Stomach (tissue), 8 donors: ENCODE measurements at regions not wholly inside any gene's neighbourhood (a gene's known extent, or its start where the extent isn't known, plus 50 kb on each side); places are given as distances from the start of the nearest gene placed in this dataset.
A peak's percentile ranks its signal among the peaks of the same experiment; 100 is the strongest.

Experiments
- DNase-seq, 2 donors: peaks; one replicate each; pipeline versions ENCODE4 v3.0.0 to v3.0.0-alpha.2; 2013 to 2019
- H3K27ac ChIP-seq, 5 donors: fragments of 200-600 bp in 4 of 5; sonication (generic) in 4 of 5; one replicate each; pipeline ENCODE4 v1.5.1; 2013 to 2019; ENCODE audit warnings: mild to moderate bottlenecking in 1 of 5, moderate library complexity in 1 of 5
- H3K27me3 ChIP-seq, 3 donors: fragments of 200-600 bp; sonication (generic); one replicate each; pipeline ENCODE4 v1.5.1; 2017 to 2019; ENCODE audit warnings: mixed run types in 1 of 3
- H3K36me3 ChIP-seq, 4 donors: fragments of 200-600 bp; sonication (generic); 1 replicate in 3 of 4; 2 replicates in 1 of 4; pipeline ENCODE4 v1.5.1; 2016 to 2019
- H3K4me1 ChIP-seq, 4 donors: fragments of 200-600 bp; sonication (generic); one replicate each; pipeline ENCODE4 v1.5.1; 2016 to 2019
- H3K4me3 ChIP-seq, 4 donors: fragments of 200-600 bp; sonication (generic) in 3 of 4; one replicate each; pipeline ENCODE4 v1.5.1; 2016 to 2019; ENCODE audit warnings: mild to moderate bottlenecking in 1 of 4
- H3K9me3 ChIP-seq, 4 donors: fragments of 200-600 bp; sonication (generic); one replicate each; pipeline ENCODE4 v1.5.1; 2016 to 2019
- CTCF ChIP-seq, 7 experiments: fragments of 450-650 bp in 4 of 7; fragments of 200-600 bp in 3 of 7; sonication (generic) in 3 of 7; IDR thresholded peaks; one replicate each; pipeline ENCODE4 v1.5.1; 2016 to 2019; ENCODE audit warnings: antibody characterized with exemption in 7 of 7, control low read depth in 2 of 7, mild to moderate bottlenecking in 1 of 7
- EP300 ChIP-seq: sonication (generic); formaldehyde crosslinking; IDR thresholded peaks from one replicate; pipeline ENCODE4 v1.6.1; 2017; ENCODE audit warnings: antibody characterized with exemption
- POLR2A ChIP-seq, 4 donors: fragments of 450-650 bp; IDR thresholded peaks; one replicate each; pipeline ENCODE4 v1.6.1; 2016; ENCODE audit warnings: antibody characterized with exemption in 4 of 4, control low read depth in 2 of 4, mild to moderate bottlenecking in 1 of 4, moderate library complexity in 1 of 4
- POLR2AphosphoS5 ChIP-seq, 3 donors: sonication (generic); formaldehyde crosslinking; IDR thresholded peaks; one replicate each; pipeline ENCODE4 v1.6.1; 2016; ENCODE audit warnings: antibody characterized with exemption in 3 of 3
- WGBS, 5 donors: extraction: QIAGEN DNeasy Blood & Tissue Kit in 3 of 5; methylation state at CpG; one replicate each; pipeline versions ENCODE4 v1.1.5 to v1.1.7; 2013 to 2018; 5-methylcytosine and 5-hydroxymethylcytosine counted together
- intact Hi-C: fragments of 100-400 bp; cut with DNase I; formaldehyde crosslinking; loops from one replicate; pipeline ENCODE4 v1.15.1; 2023; ENCODE audit warnings: low total_unique reads
- donor health status: healthy with polysubstance abuse.
- donor health status: Bipolar disorder and iron deficiency.
- donor health status: healthy.

GRCh38 chr2:66242099-66242789 is 192.7 kb upstream of the MEIS1 start:
- H3K36me3 ChIP-seq: no peaks in the 10 kb centered on the region
- H3K27ac ChIP-seq: no peak overlapping the region
- H3K4me3 ChIP-seq: no peak overlapping the region
- H3K9me3 ChIP-seq: no peaks in the 10 kb centered on the region
- no peak for DNase-seq
- peaks cover 0 to 12% (median 4%) of the 10 kb centered on the region in 4 donors for H3K4me1 ChIP-seq
- intact Hi-C loops: no loop called here
- H3K27me3 ChIP-seq: no peaks in the 10 kb centered on the region
- TF ChIP-seq POLR2A (IDR thresholded peaks at IDR 0.05): no peak
- WGBS, 5 donors: 83 to 100% (median 87%) methylated on average over 1 of the region's 1 CpG

- H3K4me1 ChIP-seq: peaks cover 0 to 12% (median 4%) of the 10 kb centered on the region in 4 donors
- TF ChIP-seq POLR2A (IDR thresholded peaks at IDR 0.05) (no peak), CTCF (IDR thresholded peaks at IDR 0.05) (no peak), POLR2AphosphoS5 (IDR thresholded peaks at IDR 0.05) (peak; percentile 39 to 56 (median 45)), EP300 (no peak)
- H3K36me3 ChIP-seq: no peaks in the 10 kb centered on the region
- peak overlapping the region in 2 of 5 donors; percentile 43 to 66 for H3K27ac ChIP-seq
- 46 to 57% (median 50%) methylated on average over 3 of the region's 3 CpGs for WGBS, 5 donors
- no peak for DNase-seq
- intact Hi-C loops: no loop called here
- no peaks in the 10 kb centered on the region for H3K9me3 ChIP-seq
- no peaks in the 10 kb centered on the region for H3K27me3 ChIP-seq
- no peak overlapping the region for H3K4me3 ChIP-seq
Observed at GRCh38 chr2:66240286-66240685, 194.6 kb upstream of the MEIS1 start.

- Histone ChIP-seq H3K9me3 (no peaks in the 10 kb centered on the region), H3K36me3 (no peaks in the 10 kb centered on the region), H3K4me1 (peaks cover 0 to 12% (median 4%) of the 10 kb centered on the region in 4 donors), H3K27me3 (no peaks in the 10 kb centered on the region), H3K4me3 (no peak overlapping the region), H3K27ac (peak overlapping the region in 2 of 5 donors; percentile 43 to 66)
- 56 to 67% (median 60%) methylated on average over 7 of the region's 7 CpGs for WGBS, 5 donors
- intact Hi-C loops: no loop called here
- DNase-seq: no peak
- TF ChIP-seq CTCF (IDR thresholded peaks at IDR 0.05) (no peak), EP300 (no peak), POLR2A (IDR thresholded peaks at IDR 0.05) (no peak), POLR2AphosphoS5 (IDR thresholded peaks at IDR 0.05) (no peak)
Observed at GRCh38 chr2:66239655-66240054, 195.3 kb upstream of the MEIS1 start.

- DNase-seq: no peak
- Histone ChIP-seq H3K9me3 (no peaks in the 10 kb centered on the region), H3K4me1 (peaks cover 0 to 12% (median 4%) of the 10 kb centered on the region in 4 donors), H3K4me3 (no peak overlapping the region), H3K27me3 (no peaks in the 10 kb centered on the region), H3K36me3 (no peaks in the 10 kb centered on the region), H3K27ac (no peak overlapping the region)
- WGBS, 5 donors: 78 to 88% (median 83%) methylated on average over 6 of the region's 6 CpGs
- TF ChIP-seq EP300: no peak
- TF ChIP-seq POLR2AphosphoS5 (IDR thresholded peaks at IDR 0.05): no peak
- intact Hi-C loops: no loop called here
Observed at GRCh38 chr2:66237803-66238379, 197.0 kb upstream of the MEIS1 start.

- Histone ChIP-seq H3K9me3 (no peaks in the 10 kb centered on the region), H3K4me3 (no peak overlapping the region), H3K27me3 (no peaks in the 10 kb centered on the region), H3K27ac (no peak overlapping the region), H3K4me1 (peaks cover 0 to 12% (median 4%) of the 10 kb centered on the region in 4 donors), H3K36me3 (no peaks in the 10 kb centered on the region)
- TF ChIP-seq POLR2A (IDR thresholded peaks at IDR 0.05): no peak
- TF ChIP-seq CTCF (IDR thresholded peaks at IDR 0.05): no peak
- TF ChIP-seq EP300: no peak
- no peak for TF ChIP-seq POLR2AphosphoS5 (IDR thresholded peaks at IDR 0.05)
- intact Hi-C loops: no loop called here
- WGBS, 5 donors: 74 to 82% (median 77%) methylated on average over 17 to 18 of the region's 18 CpGs
- no peak for DNase-seq
Observed at GRCh38 chr2:66236816-66237802, 197.8 kb upstream of the MEIS1 start.
